ENCODE measurements at regions not wholly inside any gene's neighbourhood (a gene's known extent, or its start where the extent isn't known, plus 50 kb on each side); places are given as distances from the start of the nearest gene placed in this dataset.

DNA sequence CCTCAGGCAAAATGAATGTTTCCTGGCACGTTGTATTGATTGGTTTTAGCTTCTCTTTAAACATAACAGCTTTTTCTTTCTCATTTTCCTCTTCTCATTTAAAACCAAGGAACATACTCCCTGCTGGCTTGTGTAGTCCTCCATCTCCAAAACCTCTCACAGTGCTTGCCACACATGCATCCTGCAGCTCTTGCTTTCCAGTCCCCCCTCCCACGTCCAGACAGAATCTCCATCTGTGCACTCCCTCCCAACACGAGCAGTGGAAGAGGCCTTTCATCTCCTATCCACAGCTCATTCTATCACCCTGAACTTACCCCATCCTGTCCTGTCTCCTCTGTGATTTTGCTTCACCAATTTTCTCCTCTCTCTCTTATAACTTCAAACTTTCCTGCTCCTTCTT lies 99.6 kb upstream of the THSD7B start:
- H3K4me3 ChIP-seq (ENCODE audit: low read length in 3 of 3): no peak overlapping the region
- H3K27me3 ChIP-seq (ENCODE audit: control insufficient read depth, insufficient read depth, low read length): no peaks in the 10 kb centered on the region
- no peaks in the 10 kb centered on the region for H3K4me1 ChIP-seq (ENCODE audit: control insufficient read depth in 2 of 3, insufficient read depth in 2 of 3, low read depth in 1 of 3, low read length in 3 of 3)
- intact Hi-C loops (cut with DNase I): no loop called here
- no peaks in the 10 kb centered on the region for H3K36me3 ChIP-seq (ENCODE audit: control insufficient read depth in 2 of 3, insufficient read depth in 3 of 3, low read length in 3 of 3)
- no peak overlapping the region for H3K27ac ChIP-seq (ENCODE audit: low read depth in 2 of 2, low read length in 2 of 2)
- TF ChIP-seq, protein P1, sequence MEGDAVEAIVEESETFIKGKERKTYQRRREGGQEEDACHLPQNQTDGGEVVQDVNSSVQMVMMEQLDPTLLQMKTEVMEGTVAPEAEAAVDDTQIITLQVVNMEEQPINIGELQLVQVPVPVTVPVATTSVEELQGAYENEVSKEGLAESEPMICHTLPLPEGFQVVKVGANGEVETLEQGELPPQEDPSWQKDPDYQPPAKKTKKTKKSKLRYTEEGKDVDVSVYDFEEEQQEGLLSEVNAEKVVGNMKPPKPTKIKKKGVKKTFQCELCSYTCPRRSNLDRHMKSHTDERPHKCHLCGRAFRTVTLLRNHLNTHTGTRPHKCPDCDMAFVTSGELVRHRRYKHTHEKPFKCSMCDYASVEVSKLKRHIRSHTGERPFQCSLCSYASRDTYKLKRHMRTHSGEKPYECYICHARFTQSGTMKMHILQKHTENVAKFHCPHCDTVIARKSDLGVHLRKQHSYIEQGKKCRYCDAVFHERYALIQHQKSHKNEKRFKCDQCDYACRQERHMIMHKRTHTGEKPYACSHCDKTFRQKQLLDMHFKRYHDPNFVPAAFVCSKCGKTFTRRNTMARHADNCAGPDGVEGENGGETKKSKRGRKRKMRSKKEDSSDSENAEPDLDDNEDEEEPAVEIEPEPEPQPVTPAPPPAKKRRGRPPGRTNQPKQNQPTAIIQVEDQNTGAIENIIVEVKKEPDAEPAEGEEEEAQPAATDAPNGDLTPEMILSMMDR (IDR thresholded peaks at IDR 0.05; ENCODE audit: borderline replicate concordance, extremely low read depth, insufficient read depth): no peak
- H3K9ac ChIP-seq (ENCODE audit: low read length in 3 of 3): no peak overlapping the region
- DNase-seq: no peak
- FAIRE-seq: no peak
- no peaks in the 10 kb centered on the region for H3K9me3 ChIP-seq (ENCODE audit: control insufficient read depth in 2 of 3, insufficient read depth in 1 of 3, low read length in 3 of 3)

DNA sequence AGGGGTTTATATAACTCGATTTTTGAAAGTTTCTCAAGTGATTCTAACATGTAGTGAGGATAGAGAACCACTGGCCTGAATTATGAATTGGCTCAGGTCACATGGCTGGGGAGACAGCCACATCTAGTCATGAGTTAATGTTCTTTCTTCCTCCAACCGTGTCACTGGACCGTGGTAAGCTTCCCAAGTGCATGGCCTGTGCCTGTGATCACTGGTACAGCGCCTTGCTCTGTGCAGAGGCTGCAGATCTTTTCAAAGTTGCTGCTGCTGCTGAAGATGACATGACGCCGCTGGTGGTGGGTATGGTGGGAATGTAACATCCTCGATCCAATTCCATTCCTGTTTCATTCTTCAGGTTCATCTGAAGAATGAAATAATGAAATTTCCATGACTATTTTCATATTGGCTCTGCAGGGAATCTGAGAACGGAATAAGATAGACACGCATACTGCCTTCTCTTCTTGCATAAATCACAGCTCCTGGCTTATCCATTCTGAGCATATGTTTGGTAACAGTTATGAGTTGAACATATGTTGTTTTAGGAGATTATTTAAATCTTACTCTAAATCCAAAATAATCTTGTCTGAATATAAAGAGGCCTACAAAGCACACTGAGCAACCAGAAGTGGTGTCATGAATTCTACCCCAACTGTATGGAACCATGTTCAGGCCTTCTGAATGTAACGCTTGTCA lies 100.5 kb upstream of the THSD7B start:
- Histone ChIP-seq H3K36me3 (ENCODE audit: control insufficient read depth in 2 of 3, insufficient read depth in 3 of 3, low read length in 3 of 3) (no peaks in the 10 kb centered on the region), H3K9ac (ENCODE audit: low read length in 3 of 3) (no peak overlapping the region), H3K27me3 (ENCODE audit: control insufficient read depth, insufficient read depth, low read length) (no peaks in the 10 kb centered on the region), H3K27ac (ENCODE audit: low read depth in 2 of 2, low read length in 2 of 2) (no peak overlapping the region), H3K4me1 (ENCODE audit: control insufficient read depth in 2 of 3, insufficient read depth in 2 of 3, low read depth in 1 of 3, low read length in 3 of 3) (no peaks in the 10 kb centered on the region), H3K9me3 (ENCODE audit: control insufficient read depth in 2 of 3, insufficient read depth in 1 of 3, low read length in 3 of 3) (no peaks in the 10 kb centered on the region), H3K4me3 (ENCODE audit: low read length in 3 of 3) (no peak overlapping the region)
- no peak for FAIRE-seq
- intact Hi-C loops (cut with DNase I): no loop called here
- TF ChIP-seq, protein P1 (IDR thresholded peaks at IDR 0.05; ENCODE audit: borderline replicate concordance, extremely low read depth, insufficient read depth): no peak
- no peak for DNase-seq

DNA sequence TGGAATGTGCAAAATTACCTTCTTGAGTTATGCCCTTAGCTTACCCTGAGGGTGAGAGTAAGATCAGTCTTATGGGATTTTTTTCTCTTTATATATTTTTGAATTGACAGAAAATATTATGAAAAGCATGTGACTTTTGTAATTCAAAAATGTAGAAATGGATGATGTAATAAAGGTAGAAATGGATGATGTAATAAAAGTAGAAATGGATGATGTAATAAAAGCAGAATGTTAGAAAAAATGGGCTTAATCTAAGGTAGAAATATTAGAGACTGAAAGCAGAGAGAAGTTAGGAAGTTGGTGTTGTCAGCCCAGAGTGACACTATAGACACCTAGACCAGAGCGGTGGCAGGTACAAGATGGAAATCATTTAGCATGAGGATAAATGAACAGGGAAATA lies 107.1 kb upstream of the THSD7B start:
- intact Hi-C loops (cut with DNase I): no loop called here
- no peak overlapping the region for H3K27ac ChIP-seq (ENCODE audit: low read depth in 2 of 2, low read length in 2 of 2)
- FAIRE-seq: no peak
- TF ChIP-seq, protein P1 (IDR thresholded peaks at IDR 0.05; ENCODE audit: borderline replicate concordance, extremely low read depth, insufficient read depth): no peak
- no peak overlapping the region for H3K9ac ChIP-seq (ENCODE audit: low read length in 3 of 3)
- no peak for DNase-seq
- no peaks in the 10 kb centered on the region for H3K9me3 ChIP-seq (ENCODE audit: control insufficient read depth in 2 of 3, insufficient read depth in 1 of 3, low read length in 3 of 3)
- H3K27me3 ChIP-seq (ENCODE audit: control insufficient read depth, insufficient read depth, low read length): no peaks in the 10 kb centered on the region
- H3K4me3 ChIP-seq (ENCODE audit: low read length in 3 of 3): no peak overlapping the region
- H3K4me1 ChIP-seq (ENCODE audit: control insufficient read depth in 2 of 3, insufficient read depth in 2 of 3, low read depth in 1 of 3, low read length in 3 of 3): no peaks in the 10 kb centered on the region
- no peaks in the 10 kb centered on the region for H3K36me3 ChIP-seq (ENCODE audit: control insufficient read depth in 2 of 3, insufficient read depth in 3 of 3, low read length in 3 of 3)

DNA sequence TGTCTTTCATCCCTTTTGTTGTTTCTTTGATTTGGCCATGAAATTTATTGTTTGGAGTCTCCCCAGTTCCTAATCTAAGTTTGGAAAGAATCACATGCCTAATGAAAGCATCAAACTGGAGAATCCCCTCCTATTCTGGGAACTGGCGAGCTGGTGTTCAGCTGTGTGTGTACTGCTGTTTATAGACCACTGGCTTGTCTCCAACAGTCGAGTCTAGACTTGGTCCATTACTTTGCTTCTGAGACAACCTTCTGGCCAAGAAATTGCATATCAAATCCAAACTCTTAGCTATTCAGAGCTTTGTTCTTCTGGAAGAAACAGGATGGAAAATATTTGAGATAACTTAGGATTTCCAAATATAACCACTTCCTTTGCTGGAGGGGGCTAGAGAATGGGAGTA lies 111.5 kb upstream of the THSD7B start:
- H3K27me3 ChIP-seq (ENCODE audit: control insufficient read depth, insufficient read depth, low read length): no peaks in the 10 kb centered on the region
- no peak for FAIRE-seq
- DNase-seq: no peak
- no peak overlapping the region for H3K4me3 ChIP-seq (ENCODE audit: low read length in 3 of 3)
- no peaks in the 10 kb centered on the region for H3K9me3 ChIP-seq (ENCODE audit: control insufficient read depth in 2 of 3, insufficient read depth in 1 of 3, low read length in 3 of 3)
- no peak overlapping the region for H3K27ac ChIP-seq (ENCODE audit: low read depth in 2 of 2, low read length in 2 of 2)
- intact Hi-C loops (cut with DNase I): no loop called here
- no peaks in the 10 kb centered on the region for H3K4me1 ChIP-seq (ENCODE audit: control insufficient read depth in 2 of 3, insufficient read depth in 2 of 3, low read depth in 1 of 3, low read length in 3 of 3)
- H3K9ac ChIP-seq (ENCODE audit: low read length in 3 of 3): no peak overlapping the region
- TF ChIP-seq, protein P1 (IDR thresholded peaks at IDR 0.05; ENCODE audit: borderline replicate concordance, extremely low read depth, insufficient read depth): no peak
- H3K36me3 ChIP-seq (ENCODE audit: control insufficient read depth in 2 of 3, insufficient read depth in 3 of 3, low read length in 3 of 3): no peaks in the 10 kb centered on the region

Measured in kidney (tissue), 13 donors.